Tibial nerve (tissue), 4 donors: ENCODE measurements at regions not wholly inside any gene's neighbourhood (a gene's known extent, or its start where the extent isn't known, plus 50 kb on each side); places are given as distances from the start of the nearest gene placed in this dataset.

Experiments
- DNase-seq, 2 donors: peaks; one replicate each; pipeline ENCODE4 v3.0.0-alpha.2; 2019; ENCODE audit warnings: low spot score in 2 of 2
- H3K27ac ChIP-seq, 4 donors: fragments of 200-600 bp; sonication (generic) in 3 of 4; one replicate each; pipeline ENCODE4 v1.5.1; 2017 to 2019; ENCODE audit warnings: mild to moderate bottlenecking in 1 of 4
- H3K27me3 ChIP-seq, 2 donors: fragments of 200-600 bp; sonication (generic) in 1 of 2; one replicate each; pipeline versions ENCODE4 v1.5.1 to v1.6.0; 2017 to 2019
- H3K36me3 ChIP-seq, 3 donors: fragments of 200-600 bp; sonication (generic); one replicate each; pipeline ENCODE4 v1.5.1; 2018 to 2019
- H3K4me1 ChIP-seq, 4 donors: fragments of 200-600 bp; sonication (generic) in 3 of 4; one replicate each; pipeline ENCODE4 v1.5.1; 2017 to 2019
- H3K4me3 ChIP-seq, 4 donors: fragments of 200-600 bp; sonication (generic) in 3 of 4; one replicate each; pipeline ENCODE4 v1.5.1; 2017 to 2019; ENCODE audit warnings: mild to moderate bottlenecking in 1 of 4, moderate library complexity in 1 of 4
- H3K9me3 ChIP-seq, 4 donors: fragments of 200-600 bp; sonication (generic) in 3 of 4; one replicate each; pipeline ENCODE4 v1.5.1; 2017 to 2019
- CTCF ChIP-seq, 5 experiments: fragments of 200-600 bp in 3 of 5; fragments of 450-650 bp in 2 of 5; sonication (generic) in 3 of 5; IDR thresholded peaks; one replicate each; pipeline ENCODE4 v1.5.1; 2016 to 2019; ENCODE audit warnings: antibody characterized with exemption in 5 of 5, mild to moderate bottlenecking in 3 of 5, moderate library complexity in 2 of 5
- EP300 ChIP-seq, 2 donors: sonication (generic); formaldehyde crosslinking; IDR thresholded peaks; one replicate each; pipeline ENCODE4 v1.6.1; 2017; ENCODE audit warnings: antibody characterized with exemption in 2 of 2, mild to moderate bottlenecking in 1 of 2
- POLR2A ChIP-seq, 2 donors: fragments of 450-650 bp; IDR thresholded peaks; one replicate each; pipeline ENCODE4 v1.6.1; 2017; ENCODE audit warnings: antibody characterized with exemption in 2 of 2, mild to moderate bottlenecking in 2 of 2, moderate library complexity in 2 of 2
- WGBS, 2 donors: methylation state at CpG; one replicate each; pipeline ENCODE4 v1.1.5; 2018; 5-methylcytosine and 5-hydroxymethylcytosine counted together

DNA sequence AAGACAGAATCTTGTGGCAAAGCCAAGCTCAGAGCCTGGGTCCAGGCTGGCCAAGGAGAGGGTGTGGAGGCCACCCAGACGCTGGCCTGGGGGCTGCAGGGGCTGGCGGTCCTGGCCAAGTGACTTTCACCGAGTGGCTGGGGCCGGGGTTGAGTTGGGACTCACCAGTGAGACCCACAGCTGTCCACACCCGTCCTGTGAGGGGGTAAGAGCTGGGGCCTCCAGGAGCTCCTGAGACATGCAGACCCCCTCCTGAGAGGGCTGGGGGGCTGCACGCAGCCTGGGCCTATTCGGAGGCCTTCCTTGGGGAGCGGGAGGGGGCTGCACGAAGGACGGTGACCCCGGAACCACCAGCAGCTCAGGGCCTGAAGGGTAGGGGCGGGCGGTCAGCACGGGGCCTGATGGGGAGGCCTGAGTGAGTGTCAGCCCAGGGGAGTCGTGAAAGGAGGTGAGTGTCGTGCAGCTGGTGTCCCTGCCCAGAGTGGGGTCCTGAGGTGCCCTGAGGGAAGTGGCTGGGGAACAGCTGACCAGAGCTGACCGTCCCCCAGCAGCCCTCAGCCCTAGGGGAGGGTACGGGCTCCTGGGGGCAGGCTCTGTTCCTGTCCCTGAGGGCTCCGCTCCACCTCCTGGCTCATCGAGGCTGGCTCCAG lies 100.9 kb downstream of the FOXL3 start:
- H3K4me3 ChIP-seq: no peak overlapping the region

GRCh38 chr7:391411-391951 lies 101.5 kb downstream of the FOXL3 start:
- 78 to 88% methylated on average over 7 to 22 of the region's 26 CpGs for WGBS, 2 donors
- no peaks in the 10 kb centered on the region for H3K27me3 ChIP-seq
- no peak for TF ChIP-seq POLR2A (IDR thresholded peaks at IDR 0.05)
- no peak for TF ChIP-seq EP300 (IDR thresholded peaks at IDR 0.05)
- TF ChIP-seq CTCF (IDR thresholded peaks at IDR 0.05): no peak
- no peak overlapping the region for H3K27ac ChIP-seq
- no peaks in the 10 kb centered on the region for H3K36me3 ChIP-seq
- H3K9me3 ChIP-seq: peaks cover 0 to 37% (median 3%) of the 10 kb centered on the region in 4 donors
- no peak overlapping the region for H3K4me3 ChIP-seq
- DNase-seq: no peak
- no peaks in the 10 kb centered on the region for H3K4me1 ChIP-seq

More for the DNA sequence above, 100.9 kb downstream of the FOXL3 start:
- Histone ChIP-seq H3K4me1 (no peaks in the 10 kb centered on the region), H3K9me3 (peaks cover 0 to 37% (median 3%) of the 10 kb centered on the region in 4 donors), H3K36me3 (no peaks in the 10 kb centered on the region), H3K27ac (no peak overlapping the region), H3K27me3 (no peaks in the 10 kb centered on the region)
- WGBS, 2 donors: 79 to 80% methylated on average over 15 to 19 of the region's 20 CpGs
- TF ChIP-seq EP300 (IDR thresholded peaks at IDR 0.05) (no peak), CTCF (IDR thresholded peaks at IDR 0.05) (no peak), POLR2A (IDR thresholded peaks at IDR 0.05) (no peak)
- no peak for DNase-seq

DNA sequence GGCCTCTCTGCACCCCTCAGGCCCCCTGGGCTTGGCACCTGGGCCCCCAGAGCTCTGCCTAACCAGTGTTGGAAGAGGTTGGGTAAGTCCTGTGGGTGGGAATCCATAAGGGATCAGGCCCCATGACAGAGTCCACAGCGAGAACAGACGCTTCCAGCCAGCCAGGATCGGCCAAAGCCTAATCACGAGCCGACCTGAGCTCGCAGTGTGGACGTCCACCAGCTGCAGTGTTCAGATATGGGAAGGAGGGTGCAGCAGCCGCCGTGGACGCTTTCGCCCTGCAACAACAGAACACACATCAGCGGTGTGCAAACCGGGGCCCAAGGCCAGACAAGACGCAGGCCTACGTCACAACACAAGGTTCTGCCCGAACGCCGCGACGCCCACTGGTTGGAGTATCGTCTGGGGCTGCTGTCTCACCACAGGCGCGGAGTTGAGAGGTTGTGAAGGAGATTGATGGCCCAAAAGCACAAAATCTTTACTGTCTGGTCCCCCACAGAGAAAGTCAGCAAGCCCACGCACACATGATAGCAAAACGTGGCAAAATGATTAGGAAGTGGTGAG lies 102.1 kb downstream of the FOXL3 start:
- Histone ChIP-seq H3K4me1 (no peaks in the 10 kb centered on the region), H3K27ac (no peak overlapping the region), H3K27me3 (no peaks in the 10 kb centered on the region), H3K4me3 (no peak overlapping the region), H3K9me3 (peaks cover 0 to 41% (median 3%) of the 10 kb centered on the region in 4 donors), H3K36me3 (no peaks in the 10 kb centered on the region)
- no peak for TF ChIP-seq CTCF (IDR thresholded peaks at IDR 0.05)
- no peak for TF ChIP-seq EP300 (IDR thresholded peaks at IDR 0.05)
- TF ChIP-seq POLR2A (IDR thresholded peaks at IDR 0.05): no peak
- 92 to 93% methylated on average over 19 to 25 of the region's 25 CpGs for WGBS, 2 donors
- no peak for DNase-seq

- WGBS, 2 donors: 86 to 91% methylated on average over 3 of the region's 3 CpGs
These were observed 102.9 kb downstream of the FOXL3 start for GRCh38 chr7:392822-393221.

More at GRCh38 chr7:392822-393221, 102.9 kb downstream of the FOXL3 start:
- H3K27me3 ChIP-seq: no peaks in the 10 kb centered on the region
- no peak overlapping the region for H3K27ac ChIP-seq
- no peak for TF ChIP-seq CTCF (IDR thresholded peaks at IDR 0.05)
- TF ChIP-seq EP300 (IDR thresholded peaks at IDR 0.05): no peak
- TF ChIP-seq POLR2A (IDR thresholded peaks at IDR 0.05): no peak
- no peak overlapping the region for H3K4me3 ChIP-seq
- H3K9me3 ChIP-seq: peaks cover 0 to 49% (median 4%) of the 10 kb centered on the region in 4 donors
- no peaks in the 10 kb centered on the region for H3K4me1 ChIP-seq
- no peaks in the 10 kb centered on the region for H3K36me3 ChIP-seq
- no peak for DNase-seq
